ENCODE measurements at regions not wholly inside any gene's neighbourhood (a gene's known extent, or its start where the extent isn't known, plus 50 kb on each side); places are given as distances from the start of the nearest gene placed in this dataset.

DNA sequence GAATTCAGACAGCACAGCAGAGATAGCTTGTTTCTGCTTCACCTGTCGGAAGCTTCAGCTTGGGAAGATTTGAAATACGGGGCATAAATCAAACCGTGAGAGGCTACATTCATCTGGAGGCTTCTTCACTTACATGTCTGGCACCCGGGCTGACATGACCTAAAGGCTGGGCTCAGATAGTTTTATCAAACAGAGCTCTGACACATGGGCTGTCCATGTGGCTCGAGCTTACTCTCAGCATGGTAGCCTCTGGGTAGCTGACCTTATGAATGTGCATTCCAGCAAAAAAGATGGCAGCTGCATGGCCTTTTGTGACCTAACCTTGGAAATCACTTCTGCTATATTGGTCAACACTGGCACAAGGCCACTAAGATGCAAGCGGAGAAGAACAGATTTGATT is 414.5 kb downstream of the NDFIP2 start:
- no peak for TF ChIP-seq POLR2AphosphoS5 (IDR thresholded peaks at IDR 0.05; ENCODE audit: low read depth, low read length)
- TF ChIP-seq, protein P1, sequence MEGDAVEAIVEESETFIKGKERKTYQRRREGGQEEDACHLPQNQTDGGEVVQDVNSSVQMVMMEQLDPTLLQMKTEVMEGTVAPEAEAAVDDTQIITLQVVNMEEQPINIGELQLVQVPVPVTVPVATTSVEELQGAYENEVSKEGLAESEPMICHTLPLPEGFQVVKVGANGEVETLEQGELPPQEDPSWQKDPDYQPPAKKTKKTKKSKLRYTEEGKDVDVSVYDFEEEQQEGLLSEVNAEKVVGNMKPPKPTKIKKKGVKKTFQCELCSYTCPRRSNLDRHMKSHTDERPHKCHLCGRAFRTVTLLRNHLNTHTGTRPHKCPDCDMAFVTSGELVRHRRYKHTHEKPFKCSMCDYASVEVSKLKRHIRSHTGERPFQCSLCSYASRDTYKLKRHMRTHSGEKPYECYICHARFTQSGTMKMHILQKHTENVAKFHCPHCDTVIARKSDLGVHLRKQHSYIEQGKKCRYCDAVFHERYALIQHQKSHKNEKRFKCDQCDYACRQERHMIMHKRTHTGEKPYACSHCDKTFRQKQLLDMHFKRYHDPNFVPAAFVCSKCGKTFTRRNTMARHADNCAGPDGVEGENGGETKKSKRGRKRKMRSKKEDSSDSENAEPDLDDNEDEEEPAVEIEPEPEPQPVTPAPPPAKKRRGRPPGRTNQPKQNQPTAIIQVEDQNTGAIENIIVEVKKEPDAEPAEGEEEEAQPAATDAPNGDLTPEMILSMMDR (IDR thresholded peaks at IDR 0.05 in 2 of 3, conservative IDR thresholded peaks at IDR 0.05 in 1 of 3; ENCODE audit: borderline replicate concordance in 1 of 3, insufficient read depth in 1 of 3, low read depth in 2 of 3, low read length in 2 of 3): no peak
